GM21390 (cell line): ENCODE measurements at regions not wholly inside any gene's neighbourhood (a gene's known extent, or its start where the extent isn't known, plus 50 kb on each side); places are given as distances from the start of the nearest gene placed in this dataset.

Experiments
- ATAC-seq: cut with Tn5 transposase; IDR thresholded peaks from one replicate; pipeline ENCODE4 v1.9.1; 2021; ENCODE audit not compliant: unreplicated experiment

GRCh38 chr5:175195698-175196656, 248.0 kb downstream of the DRD1 start:
- no peak for ATAC-seq

DNA sequence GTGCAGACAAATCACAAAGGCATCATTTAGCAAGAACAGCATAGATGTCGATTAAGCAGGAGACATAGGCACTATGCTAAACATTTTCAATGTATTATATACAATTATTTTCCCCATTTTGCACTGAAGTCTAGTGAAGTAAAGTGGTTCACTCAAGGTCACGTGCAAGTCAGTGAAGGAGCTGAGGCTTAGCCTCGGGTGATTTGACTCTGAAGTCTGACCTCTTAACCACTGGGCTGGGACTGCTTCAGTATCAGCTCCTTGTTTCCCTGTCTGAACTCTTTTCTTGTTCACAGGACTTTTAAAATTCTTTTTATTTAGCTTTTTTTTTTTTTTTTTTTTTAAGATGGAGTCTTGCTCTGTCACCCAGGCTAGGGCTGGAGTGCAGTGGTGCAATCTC, 262.7 kb downstream of the DRD1 start:
- no peak for ATAC-seq

DNA sequence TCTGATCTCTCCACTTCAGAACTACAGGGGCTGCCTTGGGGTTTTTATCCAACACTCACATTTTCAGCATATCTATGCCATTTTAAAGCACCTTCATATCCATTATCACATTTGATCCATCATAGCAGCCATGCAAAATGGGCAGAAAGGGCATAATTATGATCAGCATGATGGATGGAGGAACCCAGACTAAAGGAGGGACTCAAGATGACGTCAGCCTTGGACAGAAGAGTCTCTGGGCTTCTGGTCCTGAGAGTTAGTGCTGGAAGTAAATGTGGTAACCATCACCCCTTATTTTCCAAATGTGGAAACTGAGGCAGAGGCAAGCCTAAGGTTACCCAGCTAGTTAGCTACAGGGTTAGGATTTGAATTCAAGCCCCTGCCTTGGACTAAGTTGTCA, 273.1 kb downstream of the DRD1 start:
- no peak for ATAC-seq

DNA sequence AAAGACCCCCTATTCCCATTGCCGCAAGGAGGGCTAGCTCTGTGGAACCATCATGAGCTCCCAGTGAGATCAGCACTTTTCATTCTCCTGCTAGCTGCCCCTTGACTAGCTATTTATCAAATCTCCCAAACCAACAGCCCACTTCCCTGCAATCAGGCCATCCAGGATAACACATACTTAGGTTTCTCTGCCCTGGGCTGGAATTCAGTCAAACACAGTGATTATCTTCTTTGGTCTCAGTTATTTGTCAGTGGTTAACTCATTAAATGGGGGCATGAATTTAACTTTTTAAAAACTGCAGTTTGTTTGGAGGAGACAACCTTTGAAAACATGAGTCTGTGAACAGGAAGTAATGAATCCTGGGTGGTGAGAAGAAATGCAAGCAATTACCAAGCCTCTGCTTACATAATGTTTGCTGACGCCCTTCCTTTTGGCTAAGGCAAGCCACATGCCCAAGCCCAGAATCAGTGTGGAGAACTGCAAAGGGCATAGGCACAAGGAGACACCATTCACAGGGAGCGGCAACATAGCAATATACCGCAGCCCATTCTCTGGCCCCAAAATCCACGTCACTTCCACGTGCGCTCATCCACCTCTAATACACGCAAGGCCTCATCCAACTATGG, 275.0 kb downstream of the DRD1 start:
- no peak for ATAC-seq

- no peak for ATAC-seq
These were observed 278.0 kb downstream of the DRD1 start for GRCh38 chr5:175166026-175166425.

DNA sequence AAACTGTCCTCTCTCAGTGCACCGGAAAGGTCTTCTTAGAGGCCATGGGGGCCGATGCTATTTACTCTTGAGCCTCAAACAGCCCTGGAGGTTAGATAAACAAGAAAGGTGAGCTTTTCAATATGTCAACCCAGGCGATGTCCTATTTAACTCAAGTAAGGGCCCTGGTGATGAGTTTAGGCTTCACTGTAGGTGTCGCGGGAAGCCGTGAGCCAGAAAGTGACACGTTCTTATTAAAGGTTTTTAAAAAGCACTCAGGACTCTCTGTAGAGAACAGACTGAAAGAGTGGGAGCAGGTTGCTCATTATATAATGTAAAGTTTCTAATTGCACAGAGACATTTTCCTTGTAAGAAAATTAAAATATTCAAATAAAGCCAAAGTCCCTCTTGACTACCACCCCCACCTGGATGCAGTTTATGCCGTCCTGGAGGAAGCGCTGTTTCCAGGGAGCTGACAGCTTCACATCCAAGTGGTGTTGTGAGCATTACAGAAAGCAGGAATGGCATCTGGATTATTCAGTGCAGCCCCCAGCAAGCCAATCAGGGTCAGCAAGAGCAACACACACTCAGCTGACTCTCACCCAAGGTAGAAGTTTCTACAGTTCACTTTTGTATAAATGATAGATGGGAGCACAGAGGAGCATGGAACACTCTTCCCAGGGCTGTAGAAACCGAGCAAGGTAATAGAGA, 280.3 kb downstream of the DRD1 start:
- no peak for ATAC-seq

DNA sequence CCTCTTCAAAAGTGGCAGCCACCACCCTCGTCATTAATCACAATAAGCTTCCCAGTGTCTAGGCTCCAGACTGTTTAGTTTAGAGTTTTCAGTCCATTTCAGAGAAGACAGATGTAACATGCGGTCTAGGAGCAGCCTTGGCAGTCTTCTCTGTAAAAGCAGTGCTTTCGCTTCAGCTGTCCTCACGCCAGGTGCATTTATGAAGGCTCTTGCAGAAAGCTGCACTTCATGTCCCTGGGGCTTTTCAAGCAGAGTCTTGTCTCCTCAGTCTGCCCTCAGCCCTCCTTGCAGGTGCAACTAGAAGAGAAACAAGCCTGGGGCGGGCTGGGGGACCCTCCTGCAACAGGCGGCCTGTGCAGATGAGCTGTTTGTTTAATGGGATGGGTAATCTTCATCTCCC, 281.9 kb downstream of the DRD1 start:
- no peak for ATAC-seq

DNA sequence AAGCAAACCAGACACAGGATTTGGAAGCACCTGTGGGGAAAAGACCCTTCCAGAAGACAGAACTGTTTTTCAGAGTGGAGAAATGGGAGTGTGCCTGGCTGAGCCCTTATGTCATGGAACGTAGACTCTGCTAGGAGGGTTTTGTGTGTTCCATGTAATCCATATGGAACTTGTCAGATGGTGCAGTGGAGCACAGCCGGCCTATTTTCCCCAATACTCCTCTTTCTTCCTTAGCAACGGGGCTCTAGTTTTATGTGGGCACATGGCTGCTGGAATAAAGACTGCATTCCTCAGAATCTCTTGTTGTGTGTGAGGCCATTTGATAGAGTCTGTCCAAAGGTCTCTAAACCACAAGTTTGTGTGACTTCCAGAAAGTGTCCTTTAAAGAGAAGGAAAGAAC, 284.0 kb downstream of the DRD1 start:
- ATAC-seq, result no peak

DNA sequence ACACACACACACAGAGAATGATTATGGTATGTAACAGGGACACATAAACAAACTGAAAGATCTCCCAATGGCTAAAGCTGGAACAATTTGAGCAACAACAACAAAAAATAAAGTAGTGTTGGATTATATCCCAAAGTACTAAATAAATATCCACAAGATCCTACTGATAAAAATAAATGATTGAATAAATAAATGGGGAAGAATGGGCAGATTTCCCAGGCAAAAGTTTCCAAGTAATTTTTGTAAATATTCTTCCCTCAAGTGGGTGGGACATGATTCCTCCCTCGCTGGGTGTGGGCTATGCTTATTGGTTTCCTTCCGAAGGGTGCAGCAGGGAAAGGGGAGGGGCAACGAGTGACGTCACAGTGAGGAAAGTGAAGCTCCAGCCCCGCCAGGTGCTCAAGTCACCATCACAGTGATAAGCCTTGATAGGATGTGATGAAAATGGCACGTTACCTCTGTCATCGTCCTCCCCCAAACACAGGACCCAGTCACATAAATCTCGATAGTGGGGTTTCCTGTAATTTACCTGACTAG, 295.3 kb downstream of the DRD1 start:
- no peak for ATAC-seq

DNA sequence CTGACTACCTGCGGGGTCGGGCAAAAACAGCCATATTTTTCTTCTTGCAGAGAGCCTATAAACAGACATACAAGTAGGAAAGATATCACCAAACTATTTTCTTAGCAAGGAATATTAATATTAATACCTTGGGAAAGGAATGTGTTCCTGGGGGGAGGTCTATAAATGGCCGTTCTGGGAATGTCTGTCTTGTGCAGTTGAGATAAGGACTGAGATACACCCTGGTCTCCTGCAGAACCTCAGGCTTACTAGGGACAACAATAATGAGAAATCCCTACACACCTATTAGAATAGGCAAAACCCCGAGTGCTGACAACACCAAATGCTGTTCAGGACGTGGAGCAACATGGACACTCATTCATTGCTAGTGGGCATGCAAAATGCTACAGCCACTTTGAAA, 297.2 kb downstream of the DRD1 start:
- no peak for ATAC-seq

DNA sequence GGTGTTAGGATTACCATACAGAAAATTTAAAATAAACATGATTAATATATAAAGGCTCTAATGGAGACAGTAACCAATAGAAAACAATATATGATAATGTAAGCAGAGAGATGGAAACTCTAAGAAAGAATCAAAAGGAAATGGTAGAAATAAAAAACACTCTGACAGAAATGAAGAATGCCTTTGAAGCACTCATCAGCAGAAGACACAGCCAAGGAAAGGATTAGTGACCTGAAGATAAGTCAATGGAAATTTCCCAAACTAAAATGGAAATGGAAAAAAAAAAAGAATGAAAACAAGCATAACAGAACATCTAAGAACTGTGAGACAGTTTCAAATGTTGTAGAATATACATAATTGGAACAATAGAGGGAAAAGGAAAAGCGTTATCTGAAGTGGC, 302.6 kb downstream of the DRD1 start:
- no peak for ATAC-seq

DNA sequence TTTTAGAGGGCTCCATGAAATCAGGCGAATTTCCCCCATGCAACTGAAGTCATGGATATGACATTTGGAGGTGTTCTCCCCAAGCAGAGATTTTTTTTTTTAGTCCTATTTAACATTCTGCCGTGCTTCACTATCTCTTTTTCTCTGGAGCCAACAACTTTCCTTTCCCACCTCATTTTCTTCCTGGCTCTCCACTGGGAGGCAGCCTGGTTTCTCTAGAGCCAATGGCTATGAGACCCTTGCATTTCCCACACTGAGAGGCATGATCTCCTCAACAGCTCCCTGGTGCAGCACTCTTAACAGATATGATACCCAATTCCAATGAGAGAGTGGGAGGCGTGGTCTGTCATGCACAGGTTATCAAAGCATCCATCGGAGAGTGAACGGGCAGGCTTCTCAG, 310.8 kb downstream of the DRD1 start:
- ATAC-seq, result no peak

- ATAC-seq, result no peak
These were observed 312.6 kb downstream of the DRD1 start for GRCh38 chr5:175131432-175131831.

- ATAC-seq, result no peak
These were observed 314.4 kb downstream of the DRD1 start for GRCh38 chr5:175129619-175130018.

DNA sequence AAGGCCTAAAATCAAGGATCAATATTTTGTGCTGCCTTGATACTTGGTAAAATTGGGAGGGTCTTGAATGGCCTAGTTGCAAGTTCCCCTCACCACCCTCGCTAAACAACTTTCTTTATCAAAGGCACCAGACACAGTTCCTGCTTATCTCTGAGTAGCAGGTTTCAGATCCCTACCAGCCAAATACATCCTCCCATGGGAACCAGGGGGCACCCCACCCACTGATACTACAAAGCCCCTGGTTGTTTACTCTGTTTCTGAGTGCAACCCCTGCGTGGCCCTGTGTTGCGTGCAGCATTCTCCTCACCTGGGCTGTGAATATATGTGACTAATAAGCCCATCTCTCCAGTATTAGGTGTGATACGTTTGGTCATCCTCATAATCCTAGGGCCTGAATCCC, 314.9 kb downstream of the DRD1 start:
- ATAC-seq, result no peak

GRCh38 chr5:175124821-175125220, 319.2 kb downstream of the DRD1 start:
- ATAC-seq, result no peak

DNA sequence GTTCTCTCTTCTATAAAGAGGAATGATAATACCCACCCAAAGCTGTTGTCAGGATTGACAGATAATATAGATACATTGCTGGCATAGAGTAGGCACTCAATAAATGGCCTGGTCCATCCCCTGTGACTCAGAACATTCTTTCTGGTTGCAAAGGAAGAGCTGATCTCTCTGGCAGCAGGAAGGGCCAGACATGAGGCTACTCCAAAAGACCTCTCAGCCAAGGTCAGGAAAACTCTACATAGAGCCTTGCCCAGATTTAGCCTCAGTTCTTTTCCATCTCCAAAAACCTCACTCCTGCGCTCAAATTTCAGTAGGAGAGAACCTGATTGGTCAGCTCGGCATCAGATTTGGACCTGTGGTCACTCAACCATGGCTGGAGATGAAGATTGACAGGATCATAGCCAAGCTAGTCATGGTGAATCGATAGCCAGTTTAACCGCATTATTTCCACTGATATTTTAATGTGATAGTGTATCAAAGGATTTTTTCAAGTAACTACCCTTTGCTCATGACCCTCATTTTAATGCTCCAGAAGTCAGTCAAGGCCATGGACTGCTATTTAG, 319.6 kb downstream of the DRD1 start:
- no peak for ATAC-seq

DNA sequence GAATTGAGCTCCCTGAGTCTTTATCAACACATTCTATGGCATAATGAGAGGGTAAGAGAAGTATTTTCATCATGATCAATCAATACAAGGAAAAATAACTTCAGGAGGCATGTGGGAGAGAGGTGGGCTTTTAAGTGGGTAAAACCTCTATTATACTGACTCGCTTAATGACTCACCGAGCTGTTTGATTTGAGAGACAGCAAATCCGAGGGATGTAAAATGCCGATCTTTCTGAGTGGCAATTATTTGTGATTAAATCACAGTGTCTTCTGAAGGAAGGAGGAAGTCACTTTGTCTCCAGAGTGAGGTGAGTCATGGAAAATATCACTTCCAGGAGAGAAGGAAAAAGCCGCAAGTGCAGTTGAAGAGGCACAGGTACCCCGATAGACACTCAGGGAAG, 320.4 kb downstream of the DRD1 start:
- no peak for ATAC-seq

GRCh38 chr5:175121457-175121856, 322.5 kb downstream of the DRD1 start:
- no peak for ATAC-seq

DNA sequence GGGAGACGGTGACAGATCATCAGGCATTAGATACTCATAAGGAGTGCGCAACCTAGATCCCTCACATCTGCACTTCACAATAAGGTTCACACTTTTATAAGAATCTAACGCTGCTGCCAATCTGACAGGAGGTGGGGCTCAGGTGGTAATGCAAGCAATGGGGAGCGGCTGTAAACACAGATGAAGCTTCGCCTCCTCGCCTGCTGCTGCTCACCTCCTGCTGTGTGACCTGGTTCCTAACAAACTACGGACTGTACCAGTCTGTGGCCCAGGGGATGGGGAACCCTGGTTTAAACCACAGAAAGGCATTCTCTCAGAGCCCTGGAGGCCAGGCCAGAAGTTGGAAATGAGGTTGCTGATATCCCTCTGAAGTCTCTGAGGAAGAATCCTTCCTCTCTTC, 323.6 kb downstream of the DRD1 start:
- ATAC-seq, result no peak

- no peak for ATAC-seq
These were observed 325.2 kb downstream of the DRD1 start for GRCh38 chr5:175118700-175119309.
